ENCODE measurements at regions not wholly inside any gene's neighbourhood (a gene's known extent, or its start where the extent isn't known, plus 50 kb on each side); places are given as distances from the start of the nearest gene placed in this dataset.
"Not testable (repeated sequence)": the region's sequence is repeated elsewhere in the genome, so short reads cannot be mapped to it uniquely, and the experiment has no call there.

GRCh38 chr4:67412153-67412712, 133.1 kb downstream of the CENPC start:
- DNase-seq = not testable (repeated sequence)

- DNase-seq = no peak
Measured at GRCh38 chr4:67403342-67403741, 142.0 kb downstream of the CENPC start.

DNA sequence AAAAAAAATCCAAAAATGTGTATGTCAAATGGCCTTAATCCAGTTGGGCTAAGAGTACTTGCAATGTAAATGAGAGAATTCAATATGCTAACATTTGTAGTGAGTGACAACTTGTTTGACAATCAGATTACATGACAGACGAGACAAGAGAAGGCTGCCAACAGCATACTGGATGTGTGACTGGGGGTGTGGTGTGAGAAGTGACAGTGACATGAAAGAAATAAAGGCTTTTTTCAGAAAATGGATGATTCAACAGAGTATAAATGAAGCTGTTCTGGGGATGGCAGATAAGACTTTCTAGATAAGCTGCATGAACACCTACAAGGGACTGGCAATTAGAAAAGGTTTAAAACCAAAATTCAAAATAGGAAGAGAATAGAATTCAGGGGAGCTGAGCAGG, 143.4 kb downstream of the CENPC start:
- DNase-seq = no peak

DNA sequence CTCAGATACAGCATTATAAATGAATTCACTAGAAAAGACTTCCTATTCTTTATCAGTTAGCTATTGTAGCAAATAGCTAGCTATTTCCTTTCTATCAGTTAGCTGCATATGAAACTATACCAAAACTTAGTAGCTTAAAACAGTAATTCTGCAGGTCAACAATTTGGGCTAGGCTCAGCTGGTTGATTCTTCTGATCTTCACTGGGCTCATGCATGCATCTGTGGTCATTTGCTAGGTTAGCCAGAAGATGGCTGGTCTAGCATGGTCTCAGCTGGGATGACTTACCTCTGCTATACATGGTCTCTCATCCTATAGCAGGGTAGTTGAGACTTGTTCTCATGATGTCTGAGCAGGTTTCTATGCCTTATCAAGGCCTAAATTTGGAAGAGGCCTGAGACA, 147.4 kb downstream of the CENPC start:
- no peak for DNase-seq

- DNase-seq = no peak
Measured at GRCh38 chr4:67397031-67397430, 148.3 kb downstream of the CENPC start.

DNA sequence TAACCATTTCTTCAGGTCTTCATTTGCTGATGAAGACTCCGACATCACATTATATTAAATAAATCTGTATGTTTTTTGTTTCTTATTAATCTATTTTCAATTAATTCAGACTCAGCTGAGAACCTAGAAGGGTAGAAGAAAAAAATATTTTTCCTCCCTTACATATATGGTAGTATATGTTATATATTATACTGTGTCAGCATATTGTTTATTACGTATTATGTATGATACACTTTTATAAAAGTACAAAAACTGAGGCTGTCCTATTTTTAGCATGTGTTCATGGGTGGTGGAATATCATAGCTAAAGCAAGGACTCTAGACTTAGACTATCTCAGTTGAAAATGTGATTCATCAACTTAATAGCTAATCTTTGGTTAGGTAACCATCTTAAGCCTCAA, 149.3 kb downstream of the CENPC start:
- DNase-seq = no peak

GRCh38 chr4:67394879-67395278, 150.4 kb downstream of the CENPC start:
- DNase-seq = no peak

DNA sequence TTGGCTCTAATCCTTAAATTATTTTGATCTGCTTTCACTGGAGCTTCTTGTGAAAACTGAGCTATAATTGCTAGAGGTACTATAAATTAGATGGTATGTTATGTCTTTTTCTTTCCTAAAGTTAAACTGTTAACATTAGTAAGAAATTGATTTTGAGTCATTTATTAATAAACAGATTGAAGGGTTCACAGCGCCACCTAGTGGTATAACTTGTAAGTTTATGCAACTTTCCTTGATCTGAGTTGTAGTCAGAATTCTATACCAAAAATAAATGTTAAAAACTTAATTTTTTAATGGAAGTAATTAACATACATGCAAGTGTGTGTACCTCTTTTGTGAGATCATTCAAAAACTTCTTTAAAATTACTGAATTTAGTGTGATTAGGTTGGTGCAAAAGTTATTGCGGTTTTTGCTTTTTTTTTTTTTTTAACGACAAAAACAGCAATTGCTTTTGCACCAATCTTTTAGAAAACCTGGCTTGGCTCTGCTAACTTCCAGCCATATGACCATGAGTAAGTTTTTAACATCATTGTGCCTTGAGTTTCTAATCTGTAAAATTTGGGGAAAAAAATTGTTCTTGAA, 151.5 kb downstream of the CENPC start:
- no peak for DNase-seq

- DNase-seq = no peak
Measured at GRCh38 chr4:67393007-67393406, 152.3 kb downstream of the CENPC start.

DNA sequence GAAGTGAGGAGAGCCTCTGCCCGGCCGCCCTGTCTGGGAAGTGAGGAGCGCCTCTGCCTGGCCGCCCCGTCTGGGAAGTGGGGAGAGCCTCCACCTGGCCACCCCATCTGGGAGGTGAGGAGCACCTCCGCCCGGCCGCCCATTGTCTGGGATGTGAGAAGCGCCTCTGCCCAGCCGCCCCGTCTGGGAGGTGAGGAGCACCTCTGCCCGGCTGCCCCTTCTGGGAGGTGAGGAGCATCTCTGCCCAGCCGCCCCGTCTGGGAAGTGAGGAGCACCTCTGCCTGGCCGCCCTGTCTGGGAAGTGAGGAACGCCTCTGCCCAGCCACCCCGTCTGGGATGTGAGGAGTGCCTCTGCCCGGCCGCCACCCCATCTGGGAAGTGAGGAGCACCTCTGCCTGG, 163.9 kb downstream of the CENPC start:
- DNase-seq = not testable (repeated sequence)

DNA sequence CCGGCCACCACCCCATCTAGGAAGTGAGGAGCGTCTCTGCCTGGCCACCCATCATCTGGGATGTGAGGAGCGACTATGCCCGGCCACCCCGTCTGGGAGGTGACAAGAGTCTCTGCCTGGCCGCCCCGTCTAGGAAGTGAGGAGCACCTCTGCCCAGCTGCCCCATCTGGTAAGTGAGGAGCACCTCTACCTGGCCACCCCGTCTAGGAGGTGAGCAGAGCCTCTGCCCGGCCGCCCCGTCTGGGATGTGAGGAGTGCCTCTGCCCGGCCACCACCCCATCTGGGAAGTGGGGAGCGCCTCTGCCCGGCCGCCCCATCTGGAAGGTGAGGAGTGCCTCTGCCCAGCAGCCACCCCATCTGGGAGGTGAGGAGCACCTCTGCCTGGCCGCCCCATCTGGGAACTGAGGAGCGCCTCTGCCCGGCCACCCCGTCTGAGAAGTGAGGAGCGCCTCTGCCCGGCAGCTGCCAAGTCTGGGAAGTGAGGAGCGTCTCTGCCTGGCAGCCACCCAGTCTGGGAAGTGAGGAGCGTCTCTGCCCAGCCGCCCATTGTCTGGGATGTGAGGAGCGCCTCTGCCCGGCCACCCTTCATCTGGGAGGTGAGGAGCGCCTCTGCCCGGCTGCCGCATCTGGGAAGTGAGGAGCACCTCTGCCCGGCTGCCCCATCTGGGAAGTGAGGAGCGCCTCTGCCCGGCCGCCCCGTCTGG, 164.4 kb downstream of the CENPC start:
- DNase-seq = peak; percentile 27

GRCh38 chr4:67380154-67380553, 165.1 kb downstream of the CENPC start:
- DNase-seq = no peak

DNA sequence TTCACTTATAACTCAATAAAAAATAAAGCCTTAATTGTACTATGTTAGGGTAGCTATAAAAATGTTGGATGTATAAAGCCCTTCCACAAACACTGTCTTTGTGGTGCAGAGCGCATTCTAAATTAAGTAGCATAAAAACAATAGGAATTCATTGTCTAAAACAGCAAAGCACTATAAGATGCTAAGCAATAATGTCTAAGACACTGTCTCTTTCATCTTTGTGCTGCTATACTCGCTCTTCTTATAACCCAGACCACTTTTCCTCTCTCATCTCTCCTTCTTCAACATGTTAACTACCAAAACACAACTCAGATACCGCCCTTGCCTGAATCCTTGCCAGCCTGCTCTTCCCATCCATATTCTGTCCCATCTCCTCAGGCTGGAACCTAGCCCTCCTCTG, 170.0 kb downstream of the CENPC start:
- DNase-seq = no peak

- DNase-seq = no peak
Measured at GRCh38 chr4:67371615-67372014, 173.7 kb downstream of the CENPC start.

GRCh38 chr4:67366311-67366861, 178.9 kb downstream of the CENPC start:
- DNase-seq = no peak

- DNase-seq = no peak
Measured at GRCh38 chr4:67365661-67366245, 179.6 kb downstream of the CENPC start.

- DNase-seq = no peak
Measured at GRCh38 chr4:67355806-67356205, 189.5 kb downstream of the CENPC start.

DNA sequence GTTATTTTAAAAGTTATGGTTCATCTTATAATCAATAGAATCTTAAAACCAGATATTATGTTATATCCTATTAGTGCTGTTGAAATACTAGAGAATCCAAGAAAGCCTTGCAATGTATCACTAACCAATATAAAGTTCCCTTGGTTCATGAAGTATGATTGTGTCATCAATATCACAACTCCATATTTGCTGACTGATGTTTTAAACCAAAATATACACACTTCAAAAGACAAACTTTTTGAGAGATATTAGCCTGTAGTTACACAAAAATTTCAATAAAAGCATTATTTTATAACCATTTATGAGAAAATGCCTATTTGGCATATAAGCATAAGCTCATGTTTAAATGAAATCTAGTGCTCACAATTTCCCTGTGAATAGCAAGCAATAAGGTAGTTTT, 198.6 kb downstream of the CENPC start:
- DNase-seq = no peak

DNA sequence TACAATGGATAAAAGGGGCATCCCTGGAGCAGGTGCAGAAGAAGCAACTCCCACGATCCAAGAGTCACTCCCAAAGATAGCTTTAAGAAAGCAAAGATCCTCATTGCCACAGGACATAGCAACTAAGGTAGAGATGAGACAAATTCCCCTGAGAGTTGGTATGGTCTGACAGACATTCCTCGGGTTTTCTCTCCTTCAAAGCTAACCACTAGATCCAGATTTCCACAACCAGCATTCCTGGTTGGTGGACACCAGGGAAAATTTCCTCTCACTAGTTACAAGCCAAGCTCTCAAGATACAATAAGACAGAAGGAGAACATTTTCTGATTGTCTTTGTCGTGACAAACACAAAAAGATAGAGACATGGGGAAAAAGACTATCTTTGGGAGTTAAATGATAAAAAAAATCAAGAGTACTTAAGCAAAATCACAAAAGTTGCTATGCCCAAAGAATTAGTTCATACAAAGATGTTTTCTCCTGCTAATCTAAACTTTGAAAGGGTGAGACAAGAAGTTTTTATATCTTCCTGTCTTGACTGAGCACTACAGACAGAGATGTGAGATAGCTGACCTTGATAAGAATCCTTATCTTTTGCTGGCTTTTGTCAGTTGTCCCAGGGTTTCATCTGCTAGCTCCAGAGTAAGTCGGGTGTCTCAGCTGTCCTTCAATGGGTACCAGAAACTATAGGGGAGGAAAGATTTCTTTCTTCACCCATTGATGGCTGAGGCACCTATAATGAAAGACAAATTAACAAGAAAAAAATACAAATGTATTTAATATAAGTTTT, 200.5 kb downstream of the CENPC start:
- no peak for DNase-seq

- no peak for DNase-seq
Measured at GRCh38 chr4:67343199-67343598, 202.1 kb downstream of the CENPC start.

GRCh38 chr4:67342291-67342690, 203.0 kb downstream of the CENPC start:
- no peak for DNase-seq

GRCh38 chr4:67333664-67334063, 211.6 kb downstream of the CENPC start:
- DNase-seq = no peak

- DNase-seq = no peak
Measured at GRCh38 chr4:67332627-67333026, 212.7 kb downstream of the CENPC start.
